Fibroblast of lung (primary cell): ENCODE measurements at regions not wholly inside any gene's neighbourhood (a gene's known extent, or its start where the extent isn't known, plus 50 kb on each side); places are given as distances from the start of the nearest gene placed in this dataset.

Experiments
- CTCF ChIP-seq, 2 donors: IDR thresholded peaks in 1 of 2; conservative IDR thresholded peaks in 1 of 2; 1 replicate in 1 of 2; 2 replicates in 1 of 2; pipeline ENCODE4 v1.5.1; 2011 to 2012; ENCODE audit warnings: low read length in 2 of 2, control low read depth in 1 of 2, inconsistent platforms in 1 of 2, low read depth in 1 of 2, mild to moderate bottlenecking in 1 of 2
- EZH2 ChIP-seq: IDR thresholded peaks from 2 replicates; pipeline ENCODE4 v1.5.1; 2012; ENCODE audit warnings: low read length, control low read depth, mild to moderate bottlenecking; ENCODE audit errors: missing control alignments

GRCh38 chr3:69563981-69564380 lies 175.3 kb upstream of the MITF start:
- TF ChIP-seq CTCF (conservative IDR thresholded peaks at IDR 0.05 in 1 of 2, IDR thresholded peaks at IDR 0.05 in 1 of 2; ENCODE audit: low read depth in 1 of 2, low read length in 2 of 2) (no peak), EZH2 (no peak)
